Astrocyte of the cerebellum (primary cell): ENCODE measurements at regions not wholly inside any gene's neighbourhood (a gene's known extent, or its start where the extent isn't known, plus 50 kb on each side); places are given as distances from the start of the nearest gene placed in this dataset.

Experiments
- DNase-seq: peaks from one replicate; pipeline ENCODE4 v3.0.0-alpha.2; 2011; ENCODE audit warnings: low read depth
- H3K4me3 ChIP-seq: 2 replicates; pipeline ENCODE4 v1.5.1; 2011; ENCODE audit warnings: mild to moderate bottlenecking, low read depth, low read length, moderate library complexity
- in situ Hi-C: cut with HindIII; loops from 2 replicates; pipeline ENCODE4 v1.10.0; 2017; ENCODE audit warnings: low sequenced_read_pairs
- TF ChIP-seq, protein P1 (sequence below): IDR thresholded peaks from 2 replicates; pipeline ENCODE4 v1.5.1; 2012; ENCODE audit warnings: low read length, low read depth, moderate library complexity, mild to moderate bottlenecking; ENCODE audit errors: missing control alignments

DNA sequence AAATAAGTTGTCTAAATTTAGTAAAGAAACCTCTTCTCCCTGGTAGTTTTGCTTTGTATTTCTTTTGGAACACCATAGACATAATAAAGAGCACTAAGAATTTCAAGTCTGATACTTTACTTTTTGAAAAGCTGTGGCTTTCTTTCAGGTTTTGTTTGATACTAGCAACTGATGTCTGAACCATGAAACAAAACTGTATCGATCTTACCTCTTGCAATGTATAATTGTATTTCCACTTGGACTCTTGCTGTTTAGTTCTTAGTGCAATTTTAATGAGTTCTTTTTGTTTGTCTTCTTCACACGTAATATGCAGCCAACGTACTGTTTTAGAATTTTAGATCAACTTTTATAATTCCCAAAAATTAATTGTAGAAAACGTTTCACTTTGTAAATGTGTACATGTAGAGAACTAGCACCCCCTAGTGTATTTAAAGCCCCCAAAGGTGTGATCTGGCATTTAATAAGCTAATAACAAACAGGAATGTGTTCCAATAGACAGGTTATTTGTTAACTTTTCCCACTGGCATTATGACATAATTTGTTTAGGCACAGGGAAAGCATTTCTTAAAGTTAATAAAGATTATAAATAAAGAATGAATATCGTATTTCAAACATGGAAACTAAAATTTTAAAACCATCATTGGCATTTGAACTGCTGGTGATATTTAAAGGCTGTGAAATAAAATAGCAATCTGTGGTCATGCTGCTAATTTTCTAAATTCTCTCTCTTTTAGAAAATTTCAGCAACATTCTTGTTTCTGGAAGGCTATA is 289.1 kb upstream of the DNAJC19 start:
- in situ Hi-C loops: no loop called here
- H3K4me3 ChIP-seq: no peak overlapping the region
- DNase-seq: no peak
- TF ChIP-seq, protein P1, sequence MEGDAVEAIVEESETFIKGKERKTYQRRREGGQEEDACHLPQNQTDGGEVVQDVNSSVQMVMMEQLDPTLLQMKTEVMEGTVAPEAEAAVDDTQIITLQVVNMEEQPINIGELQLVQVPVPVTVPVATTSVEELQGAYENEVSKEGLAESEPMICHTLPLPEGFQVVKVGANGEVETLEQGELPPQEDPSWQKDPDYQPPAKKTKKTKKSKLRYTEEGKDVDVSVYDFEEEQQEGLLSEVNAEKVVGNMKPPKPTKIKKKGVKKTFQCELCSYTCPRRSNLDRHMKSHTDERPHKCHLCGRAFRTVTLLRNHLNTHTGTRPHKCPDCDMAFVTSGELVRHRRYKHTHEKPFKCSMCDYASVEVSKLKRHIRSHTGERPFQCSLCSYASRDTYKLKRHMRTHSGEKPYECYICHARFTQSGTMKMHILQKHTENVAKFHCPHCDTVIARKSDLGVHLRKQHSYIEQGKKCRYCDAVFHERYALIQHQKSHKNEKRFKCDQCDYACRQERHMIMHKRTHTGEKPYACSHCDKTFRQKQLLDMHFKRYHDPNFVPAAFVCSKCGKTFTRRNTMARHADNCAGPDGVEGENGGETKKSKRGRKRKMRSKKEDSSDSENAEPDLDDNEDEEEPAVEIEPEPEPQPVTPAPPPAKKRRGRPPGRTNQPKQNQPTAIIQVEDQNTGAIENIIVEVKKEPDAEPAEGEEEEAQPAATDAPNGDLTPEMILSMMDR: peak; percentile 17

DNA sequence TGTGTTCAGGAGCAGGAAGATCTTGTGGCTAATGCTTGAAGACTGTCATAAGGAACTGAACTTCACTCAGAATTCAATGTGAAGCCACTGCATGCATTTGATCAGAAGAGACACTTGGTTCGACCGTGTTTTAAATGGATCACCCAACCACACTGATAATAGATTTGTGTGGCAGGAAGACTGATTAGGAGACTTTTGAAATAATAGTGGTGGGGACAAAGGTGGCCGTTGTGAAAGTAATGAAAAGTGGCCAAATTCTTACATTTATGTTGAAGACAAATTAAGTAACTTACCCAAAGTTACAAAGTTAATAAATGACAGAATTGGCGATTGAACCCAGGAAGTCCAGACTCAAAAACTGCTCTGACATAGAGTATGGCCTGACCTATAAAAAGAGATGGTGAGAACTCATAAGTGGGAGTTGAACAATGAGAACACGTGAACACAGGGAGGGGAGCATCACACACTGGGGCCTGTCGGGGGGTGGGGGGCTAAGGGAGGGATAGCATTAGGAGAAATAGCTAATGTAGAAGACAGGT is 286.9 kb upstream of the DNAJC19 start:
- no peak overlapping the region for H3K4me3 ChIP-seq
- in situ Hi-C loops: no loop called here

DNA sequence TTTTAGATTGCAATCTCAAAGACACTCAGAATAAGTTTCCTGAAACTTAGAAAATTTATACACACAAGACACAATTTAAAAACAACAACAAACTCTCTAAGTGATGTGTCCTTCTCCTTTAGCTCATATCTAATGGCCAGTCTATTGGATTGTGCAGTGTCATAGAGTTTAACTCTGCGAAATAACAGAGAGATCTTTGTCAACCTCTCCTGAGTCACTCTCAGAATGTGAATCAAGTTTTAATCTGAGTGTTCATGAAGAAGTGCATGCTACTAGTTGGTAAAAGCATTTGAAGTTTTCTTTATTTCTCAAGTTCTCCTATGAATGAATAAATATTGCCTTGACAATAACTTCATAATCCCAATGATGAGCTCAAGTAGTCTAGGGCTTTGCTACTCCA is 284.5 kb upstream of the DNAJC19 start:
- no peak overlapping the region for H3K4me3 ChIP-seq
- TF ChIP-seq, protein P1: no peak
- in situ Hi-C loops: no loop called here
- DNase-seq: no peak

More for the DNA sequence above, 286.9 kb upstream of the DNAJC19 start:
- no peak for DNase-seq
- TF ChIP-seq, protein P1: no peak

DNA sequence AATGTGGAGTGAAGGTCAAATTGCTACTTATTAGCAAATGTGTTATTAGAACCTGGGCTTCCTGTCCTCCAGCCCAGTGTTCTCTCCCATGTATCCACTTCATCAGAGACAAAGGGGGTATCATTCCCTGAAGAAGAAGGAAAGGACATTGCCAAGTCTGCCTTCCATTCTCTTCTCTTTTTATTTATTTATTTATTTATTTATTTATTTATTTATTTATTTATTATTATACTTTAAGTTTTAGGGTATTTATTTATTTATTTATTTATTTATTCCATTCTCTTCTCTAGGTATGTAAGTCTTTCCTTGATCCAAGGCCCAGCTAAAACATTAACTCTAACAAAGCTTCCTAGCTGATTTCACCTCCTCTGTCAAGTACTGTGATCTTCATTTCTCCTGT is 277.8 kb upstream of the DNAJC19 start:
- no peak for DNase-seq
- TF ChIP-seq, protein P1: no peak
- in situ Hi-C loops: no loop called here
- no peak overlapping the region for H3K4me3 ChIP-seq

DNA sequence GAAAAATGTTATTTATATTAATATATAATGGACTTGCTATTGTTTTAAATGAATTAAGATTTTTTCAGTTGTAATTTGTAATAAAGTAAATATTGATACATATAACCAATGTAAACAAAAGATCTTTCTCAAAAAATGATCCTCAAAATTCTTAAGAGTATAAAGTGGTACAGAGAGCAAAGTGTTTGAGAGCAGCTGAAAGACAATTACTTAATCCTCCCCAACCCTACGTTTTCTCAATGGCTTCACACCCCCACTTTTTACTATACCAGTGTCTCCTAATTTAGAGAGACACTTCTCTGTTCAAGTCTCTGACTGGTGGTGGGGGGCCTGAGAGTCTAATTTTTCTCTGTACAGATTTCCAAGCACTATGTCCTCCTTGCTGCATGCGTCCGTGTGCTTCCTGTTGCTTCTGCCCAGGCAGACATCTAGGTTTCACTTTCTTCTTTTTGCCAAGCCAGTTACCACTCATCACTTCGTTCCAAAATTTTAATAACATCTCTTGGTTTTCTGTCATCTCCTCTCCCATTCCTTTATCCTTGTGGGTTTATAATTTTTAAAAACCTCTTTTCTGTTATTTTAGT is 276.3 kb upstream of the DNAJC19 start:
- TF ChIP-seq, protein P1: no peak
- no peak overlapping the region for H3K4me3 ChIP-seq
- in situ Hi-C loops: no loop called here
- no peak for DNase-seq

DNA sequence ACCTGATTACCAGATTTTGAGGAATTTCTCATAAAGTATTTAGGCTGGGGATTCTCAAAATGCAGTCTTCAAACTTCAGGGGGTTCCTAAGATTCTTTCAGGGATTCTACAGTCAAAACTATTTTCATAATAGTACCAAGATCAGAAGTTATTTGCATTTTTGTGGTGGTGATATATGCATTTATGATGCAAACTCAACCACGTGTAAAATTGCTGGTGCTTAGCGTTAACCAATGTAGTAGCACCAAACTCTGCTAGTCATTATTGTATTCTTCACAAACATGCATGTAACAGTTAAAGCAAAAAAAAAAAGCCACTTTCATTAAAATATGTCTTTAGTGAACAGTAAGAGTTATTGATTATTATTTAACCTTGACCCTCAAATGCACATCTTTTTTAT is 274.9 kb upstream of the DNAJC19 start:
- TF ChIP-seq, protein P1: no peak
- in situ Hi-C loops: no loop called here
- no peak for DNase-seq
- H3K4me3 ChIP-seq: no peak overlapping the region
